ENCODE measurements at regions not wholly inside any gene's neighbourhood (a gene's known extent, or its start where the extent isn't known, plus 50 kb on each side); places are given as distances from the start of the nearest gene placed in this dataset.

DNA sequence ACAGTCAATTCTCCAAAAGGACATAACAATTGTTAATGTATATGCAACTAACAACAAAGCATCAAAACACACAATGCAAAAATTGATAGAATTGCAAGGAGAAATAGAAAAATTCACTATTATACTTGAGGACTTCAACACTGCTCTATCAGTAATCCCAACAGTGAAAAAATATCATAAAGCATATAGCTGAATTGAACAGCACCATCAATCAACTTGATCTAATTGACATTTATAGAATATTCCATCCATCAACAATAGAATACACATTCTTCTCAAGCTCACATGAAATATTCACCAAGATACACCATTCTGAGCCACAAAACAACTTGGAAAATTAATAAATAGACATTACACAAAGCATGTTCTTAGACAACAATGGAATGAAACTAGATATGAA, 60.1 kb upstream of the ASXL3 start:
- TF ChIP-seq, protein P1, sequence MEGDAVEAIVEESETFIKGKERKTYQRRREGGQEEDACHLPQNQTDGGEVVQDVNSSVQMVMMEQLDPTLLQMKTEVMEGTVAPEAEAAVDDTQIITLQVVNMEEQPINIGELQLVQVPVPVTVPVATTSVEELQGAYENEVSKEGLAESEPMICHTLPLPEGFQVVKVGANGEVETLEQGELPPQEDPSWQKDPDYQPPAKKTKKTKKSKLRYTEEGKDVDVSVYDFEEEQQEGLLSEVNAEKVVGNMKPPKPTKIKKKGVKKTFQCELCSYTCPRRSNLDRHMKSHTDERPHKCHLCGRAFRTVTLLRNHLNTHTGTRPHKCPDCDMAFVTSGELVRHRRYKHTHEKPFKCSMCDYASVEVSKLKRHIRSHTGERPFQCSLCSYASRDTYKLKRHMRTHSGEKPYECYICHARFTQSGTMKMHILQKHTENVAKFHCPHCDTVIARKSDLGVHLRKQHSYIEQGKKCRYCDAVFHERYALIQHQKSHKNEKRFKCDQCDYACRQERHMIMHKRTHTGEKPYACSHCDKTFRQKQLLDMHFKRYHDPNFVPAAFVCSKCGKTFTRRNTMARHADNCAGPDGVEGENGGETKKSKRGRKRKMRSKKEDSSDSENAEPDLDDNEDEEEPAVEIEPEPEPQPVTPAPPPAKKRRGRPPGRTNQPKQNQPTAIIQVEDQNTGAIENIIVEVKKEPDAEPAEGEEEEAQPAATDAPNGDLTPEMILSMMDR (IDR thresholded peaks at IDR 0.05), result no peak
- DNase-seq (ENCODE audit: low spot score), result no peak
- ATAC-seq (ENCODE audit: low FRiP score), result no peak

DNA sequence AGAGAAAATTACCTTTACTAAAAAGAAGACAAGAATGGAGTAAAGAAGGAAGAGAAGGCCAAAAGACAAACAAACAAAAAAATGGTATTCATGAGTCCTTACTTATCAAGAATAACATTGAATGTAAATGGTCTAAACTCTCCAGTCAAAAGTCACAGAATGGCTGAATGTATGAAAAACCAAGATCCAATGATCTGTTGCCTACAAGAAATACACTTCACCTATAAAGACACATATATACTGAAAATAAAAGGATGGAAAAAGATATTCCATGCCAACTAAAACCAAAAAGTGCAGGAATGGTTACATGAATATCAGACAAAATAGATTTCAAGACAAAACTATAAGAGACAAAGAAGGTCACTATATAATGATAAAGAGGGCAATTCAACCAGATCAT, 65.0 kb upstream of the ASXL3 start:
- no peak for DNase-seq (ENCODE audit: low spot score)
- TF ChIP-seq, protein P1 (IDR thresholded peaks at IDR 0.05), result no peak
- ATAC-seq (ENCODE audit: low FRiP score), result no peak

DNA sequence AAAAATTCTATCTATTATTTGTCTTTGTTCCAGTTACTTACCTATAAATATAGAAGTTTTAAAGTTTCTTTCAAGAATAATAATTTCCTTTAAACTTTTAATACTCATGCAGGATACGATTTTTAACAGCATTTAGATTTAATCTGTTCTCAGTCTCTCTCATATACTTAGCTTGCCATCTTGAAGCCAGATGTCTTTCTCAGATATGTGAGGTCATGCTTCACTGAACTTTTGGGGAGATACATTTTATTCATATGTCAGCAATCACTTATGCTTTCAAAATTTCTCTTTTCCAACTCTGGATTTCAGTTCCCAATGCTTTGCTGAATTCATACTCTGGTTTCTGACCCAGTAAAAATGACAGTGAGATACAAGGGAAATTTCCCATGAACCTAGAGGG, 66.5 kb upstream of the CCDC178 start:
- TF ChIP-seq, protein P1 (IDR thresholded peaks at IDR 0.05), result no peak
- ATAC-seq (ENCODE audit: low FRiP score), result no peak
- no peak for DNase-seq (ENCODE audit: low spot score)

DNA sequence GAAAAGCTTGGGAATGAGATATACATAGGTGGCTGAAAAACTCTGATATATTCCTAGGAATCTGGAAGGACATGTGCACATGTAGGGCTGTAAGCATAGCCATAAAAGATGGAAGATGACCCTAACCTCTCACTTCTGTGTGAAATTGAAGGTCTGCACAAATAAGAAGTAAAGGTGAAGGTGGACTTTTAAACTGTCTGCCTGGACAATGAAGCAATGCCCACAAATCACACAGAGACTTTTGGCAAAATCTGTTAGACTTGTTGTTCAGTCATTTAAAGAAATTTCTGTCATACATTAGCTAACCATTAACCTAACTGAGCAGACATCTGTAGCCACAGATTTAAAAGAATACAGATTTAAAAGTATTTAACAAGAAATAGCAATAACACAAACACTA, 65.3 kb upstream of the CCDC178 start:
- no peak for ATAC-seq (ENCODE audit: low FRiP score)
- DNase-seq (ENCODE audit: low spot score), result no peak

DNA sequence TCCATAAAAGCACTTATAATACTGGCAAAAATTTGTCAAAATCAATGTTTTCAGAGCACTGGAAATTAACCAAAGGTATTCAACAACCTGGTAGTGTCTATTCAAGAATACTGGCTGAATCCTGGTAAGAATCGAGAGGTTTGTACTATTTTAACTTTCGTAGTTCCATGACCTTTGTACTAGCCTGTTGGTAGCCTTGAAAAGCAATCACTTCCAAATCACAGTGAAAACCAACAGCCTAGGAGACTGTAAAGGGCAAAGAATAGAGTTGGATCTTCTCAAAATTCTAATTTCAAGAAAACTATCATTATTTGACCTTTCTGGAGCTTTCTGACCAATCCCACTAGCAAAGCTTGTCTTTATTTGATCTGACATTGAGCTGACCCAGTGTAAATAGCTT, 64.8 kb upstream of the CCDC178 start:
- no peak for ATAC-seq (ENCODE audit: low FRiP score)
- no peak for DNase-seq (ENCODE audit: low spot score)
- TF ChIP-seq, protein P1 (IDR thresholded peaks at IDR 0.05), result no peak

More for the DNA sequence above, 65.3 kb upstream of the CCDC178 start:
- TF ChIP-seq, protein P1 (IDR thresholded peaks at IDR 0.05), result no peak

DNA sequence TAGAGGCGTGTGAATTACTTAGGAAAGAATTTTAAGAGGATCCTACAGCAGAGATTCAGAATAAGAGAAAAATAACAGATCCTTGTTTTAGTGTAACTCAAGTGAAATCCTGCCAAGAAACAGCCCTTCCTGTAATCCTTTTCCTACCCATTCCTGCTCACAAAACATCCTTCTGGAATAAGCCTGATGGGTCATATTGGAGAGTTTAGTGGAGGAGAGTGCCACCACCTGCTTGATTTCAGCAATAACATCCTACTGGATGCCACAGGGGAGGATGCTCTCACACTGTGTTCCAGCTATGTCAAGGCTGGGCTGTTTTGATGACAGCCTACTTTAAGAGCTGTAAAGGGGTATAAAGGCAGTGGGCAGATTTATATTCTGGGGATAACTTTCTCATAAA, 54.8 kb upstream of the CCDC178 start:
- TF ChIP-seq, protein P1 (IDR thresholded peaks at IDR 0.05), result no peak
- ATAC-seq (ENCODE audit: low FRiP score) (peak; percentile 54), DNase-seq (ENCODE audit: low spot score) (no peak)
